ENCODE measurements at regions not wholly inside any gene's neighbourhood (a gene's known extent, or its start where the extent isn't known, plus 50 kb on each side); places are given as distances from the start of the nearest gene placed in this dataset.

- H3K9me3 ChIP-seq (ENCODE audit: control insufficient read depth in 2 of 2, low read length in 2 of 2), result no peaks in the 10 kb centered on the region
- no peak overlapping the region for H3K27ac ChIP-seq (ENCODE audit: low read length)
- no peaks in the 10 kb centered on the region for H3K27me3 ChIP-seq (ENCODE audit: control insufficient read depth in 1 of 2, insufficient read depth in 2 of 2, low read length in 2 of 2)
- H3K9ac ChIP-seq (ENCODE audit: low read length in 2 of 2), result no peak overlapping the region
- no peaks in the 10 kb centered on the region for H3K4me1 ChIP-seq (ENCODE audit: control insufficient read depth, insufficient read depth, low read length)
- no peak overlapping the region for H3K4me3 ChIP-seq (ENCODE audit: low read length in 2 of 2)
- no peaks in the 10 kb centered on the region for H3K36me3 ChIP-seq (ENCODE audit: control insufficient read depth in 2 of 2, insufficient read depth in 2 of 2, low read length in 2 of 2)
Measured at GRCh38 chr18:73986711-73987110, 160.9 kb downstream of the FBXO15 start.

- no peaks in the 10 kb centered on the region for H3K9me3 ChIP-seq (ENCODE audit: control insufficient read depth in 2 of 2, low read length in 2 of 2)
- H3K27me3 ChIP-seq (ENCODE audit: control insufficient read depth in 1 of 2, insufficient read depth in 2 of 2, low read length in 2 of 2), result no peaks in the 10 kb centered on the region
- no peaks in the 10 kb centered on the region for H3K36me3 ChIP-seq (ENCODE audit: control insufficient read depth in 2 of 2, insufficient read depth in 2 of 2, low read length in 2 of 2)
- no peaks in the 10 kb centered on the region for H3K4me1 ChIP-seq (ENCODE audit: control insufficient read depth, insufficient read depth, low read length)
- H3K27ac ChIP-seq (ENCODE audit: low read length), result no peak overlapping the region
- H3K9ac ChIP-seq (ENCODE audit: low read length in 2 of 2), result no peak overlapping the region
- no peak overlapping the region for H3K4me3 ChIP-seq (ENCODE audit: low read length in 2 of 2)
Measured at GRCh38 chr18:73985855-73986625, 161.6 kb downstream of the FBXO15 start.

- Histone ChIP-seq H3K27ac (ENCODE audit: low read length) (no peak overlapping the region), H3K9me3 (ENCODE audit: control insufficient read depth in 2 of 2, low read length in 2 of 2) (no peaks in the 10 kb centered on the region)
Measured at GRCh38 chr18:73983970-73984369, 163.7 kb downstream of the FBXO15 start.

GRCh38 chr18:73983496-73983895 lies 164.1 kb downstream of the FBXO15 start:
- Histone ChIP-seq H3K9me3 (ENCODE audit: control insufficient read depth in 2 of 2, low read length in 2 of 2) (no peaks in the 10 kb centered on the region), H3K4me3 (ENCODE audit: low read length in 2 of 2) (no peak overlapping the region), H3K9ac (ENCODE audit: low read length in 2 of 2) (no peak overlapping the region), H3K27ac (ENCODE audit: low read length) (no peak overlapping the region), H3K4me1 (ENCODE audit: control insufficient read depth, insufficient read depth, low read length) (no peaks in the 10 kb centered on the region), H3K36me3 (ENCODE audit: control insufficient read depth in 2 of 2, insufficient read depth in 2 of 2, low read length in 2 of 2) (no peaks in the 10 kb centered on the region), H3K27me3 (ENCODE audit: control insufficient read depth in 1 of 2, insufficient read depth in 2 of 2, low read length in 2 of 2) (no peaks in the 10 kb centered on the region)

More at GRCh38 chr18:73983970-73984369, 163.7 kb downstream of the FBXO15 start:
- H3K9ac ChIP-seq (ENCODE audit: low read length in 2 of 2), result no peak overlapping the region
- H3K4me3 ChIP-seq (ENCODE audit: low read length in 2 of 2), result no peak overlapping the region
- no peaks in the 10 kb centered on the region for H3K36me3 ChIP-seq (ENCODE audit: control insufficient read depth in 2 of 2, insufficient read depth in 2 of 2, low read length in 2 of 2)
- no peaks in the 10 kb centered on the region for H3K4me1 ChIP-seq (ENCODE audit: control insufficient read depth, insufficient read depth, low read length)
- H3K27me3 ChIP-seq (ENCODE audit: control insufficient read depth in 1 of 2, insufficient read depth in 2 of 2, low read length in 2 of 2), result no peaks in the 10 kb centered on the region

- no peaks in the 10 kb centered on the region for H3K27me3 ChIP-seq (ENCODE audit: control insufficient read depth in 1 of 2, insufficient read depth in 2 of 2, low read length in 2 of 2)
- H3K9me3 ChIP-seq (ENCODE audit: control insufficient read depth in 2 of 2, low read length in 2 of 2), result no peaks in the 10 kb centered on the region
- no peak overlapping the region for H3K27ac ChIP-seq (ENCODE audit: low read length)
- no peak overlapping the region for H3K4me3 ChIP-seq (ENCODE audit: low read length in 2 of 2)
- no peak overlapping the region for H3K9ac ChIP-seq (ENCODE audit: low read length in 2 of 2)
- H3K36me3 ChIP-seq (ENCODE audit: control insufficient read depth in 2 of 2, insufficient read depth in 2 of 2, low read length in 2 of 2), result no peaks in the 10 kb centered on the region
- no peaks in the 10 kb centered on the region for H3K4me1 ChIP-seq (ENCODE audit: control insufficient read depth, insufficient read depth, low read length)
Measured at GRCh38 chr18:73981796-73982195, 165.8 kb downstream of the FBXO15 start.

GRCh38 chr18:73980289-73980979 lies 167.2 kb downstream of the FBXO15 start:
- Histone ChIP-seq H3K9me3 (ENCODE audit: control insufficient read depth in 2 of 2, low read length in 2 of 2) (no peaks in the 10 kb centered on the region), H3K27ac (ENCODE audit: low read length) (no peak overlapping the region), H3K9ac (ENCODE audit: low read length in 2 of 2) (no peak overlapping the region), H3K27me3 (ENCODE audit: control insufficient read depth in 1 of 2, insufficient read depth in 2 of 2, low read length in 2 of 2) (no peaks in the 10 kb centered on the region), H3K4me1 (ENCODE audit: control insufficient read depth, insufficient read depth, low read length) (no peaks in the 10 kb centered on the region), H3K4me3 (ENCODE audit: low read length in 2 of 2) (no peak overlapping the region), H3K36me3 (ENCODE audit: control insufficient read depth in 2 of 2, insufficient read depth in 2 of 2, low read length in 2 of 2) (no peaks in the 10 kb centered on the region)

GRCh38 chr18:73979742-73980141 lies 167.9 kb downstream of the FBXO15 start:
- Histone ChIP-seq H3K9me3 (ENCODE audit: control insufficient read depth in 2 of 2, low read length in 2 of 2) (no peaks in the 10 kb centered on the region), H3K9ac (ENCODE audit: low read length in 2 of 2) (no peak overlapping the region), H3K36me3 (ENCODE audit: control insufficient read depth in 2 of 2, insufficient read depth in 2 of 2, low read length in 2 of 2) (no peaks in the 10 kb centered on the region), H3K27ac (ENCODE audit: low read length) (no peak overlapping the region), H3K4me3 (ENCODE audit: low read length in 2 of 2) (no peak overlapping the region), H3K27me3 (ENCODE audit: control insufficient read depth in 1 of 2, insufficient read depth in 2 of 2, low read length in 2 of 2) (no peaks in the 10 kb centered on the region), H3K4me1 (ENCODE audit: control insufficient read depth, insufficient read depth, low read length) (no peaks in the 10 kb centered on the region)

- no peaks in the 10 kb centered on the region for H3K27me3 ChIP-seq (ENCODE audit: control insufficient read depth in 1 of 2, insufficient read depth in 2 of 2, low read length in 2 of 2)
- no peak overlapping the region for H3K4me3 ChIP-seq (ENCODE audit: low read length in 2 of 2)
- H3K4me1 ChIP-seq (ENCODE audit: control insufficient read depth, insufficient read depth, low read length), result no peaks in the 10 kb centered on the region
- no peak overlapping the region for H3K9ac ChIP-seq (ENCODE audit: low read length in 2 of 2)
- no peak overlapping the region for H3K27ac ChIP-seq (ENCODE audit: low read length)
- no peaks in the 10 kb centered on the region for H3K9me3 ChIP-seq (ENCODE audit: control insufficient read depth in 2 of 2, low read length in 2 of 2)
- no peaks in the 10 kb centered on the region for H3K36me3 ChIP-seq (ENCODE audit: control insufficient read depth in 2 of 2, insufficient read depth in 2 of 2, low read length in 2 of 2)
Measured at GRCh38 chr18:73976433-73976832, 171.2 kb downstream of the FBXO15 start.

- Histone ChIP-seq H3K27ac (ENCODE audit: low read length) (no peak overlapping the region), H3K4me1 (ENCODE audit: control insufficient read depth, insufficient read depth, low read length) (no peaks in the 10 kb centered on the region), H3K9me3 (ENCODE audit: control insufficient read depth in 2 of 2, low read length in 2 of 2) (no peaks in the 10 kb centered on the region), H3K4me3 (ENCODE audit: low read length in 2 of 2) (no peak overlapping the region), H3K27me3 (ENCODE audit: control insufficient read depth in 1 of 2, insufficient read depth in 2 of 2, low read length in 2 of 2) (no peaks in the 10 kb centered on the region), H3K36me3 (ENCODE audit: control insufficient read depth in 2 of 2, insufficient read depth in 2 of 2, low read length in 2 of 2) (no peaks in the 10 kb centered on the region), H3K9ac (ENCODE audit: low read length in 2 of 2) (no peak overlapping the region)
Measured at GRCh38 chr18:73975266-73975665, 172.4 kb downstream of the FBXO15 start.

- no peak overlapping the region for H3K9ac ChIP-seq (ENCODE audit: low read length in 2 of 2)
- H3K4me1 ChIP-seq (ENCODE audit: control insufficient read depth, insufficient read depth, low read length), result no peaks in the 10 kb centered on the region
- H3K9me3 ChIP-seq (ENCODE audit: control insufficient read depth in 2 of 2, low read length in 2 of 2), result no peaks in the 10 kb centered on the region
- H3K4me3 ChIP-seq (ENCODE audit: low read length in 2 of 2), result no peak overlapping the region
- no peaks in the 10 kb centered on the region for H3K36me3 ChIP-seq (ENCODE audit: control insufficient read depth in 2 of 2, insufficient read depth in 2 of 2, low read length in 2 of 2)
- no peak overlapping the region for H3K27ac ChIP-seq (ENCODE audit: low read length)
- H3K27me3 ChIP-seq (ENCODE audit: control insufficient read depth in 1 of 2, insufficient read depth in 2 of 2, low read length in 2 of 2), result no peaks in the 10 kb centered on the region
Measured at GRCh38 chr18:73973972-73974371, 173.7 kb downstream of the FBXO15 start.

- H3K27me3 ChIP-seq (ENCODE audit: control insufficient read depth in 1 of 2, insufficient read depth in 2 of 2, low read length in 2 of 2), result no peaks in the 10 kb centered on the region
- H3K9me3 ChIP-seq (ENCODE audit: control insufficient read depth in 2 of 2, low read length in 2 of 2), result no peaks in the 10 kb centered on the region
- no peak overlapping the region for H3K27ac ChIP-seq (ENCODE audit: low read length)
- H3K9ac ChIP-seq (ENCODE audit: low read length in 2 of 2), result no peak overlapping the region
- no peak overlapping the region for H3K4me3 ChIP-seq (ENCODE audit: low read length in 2 of 2)
- no peaks in the 10 kb centered on the region for H3K4me1 ChIP-seq (ENCODE audit: control insufficient read depth, insufficient read depth, low read length)
- H3K36me3 ChIP-seq (ENCODE audit: control insufficient read depth in 2 of 2, insufficient read depth in 2 of 2, low read length in 2 of 2), result no peaks in the 10 kb centered on the region
Measured at GRCh38 chr18:73966954-73967353, 180.7 kb downstream of the FBXO15 start.
